ENCODE measurements at regions not wholly inside any gene's neighbourhood (a gene's known extent, or its start where the extent isn't known, plus 50 kb on each side); places are given as distances from the start of the nearest gene placed in this dataset.

DNA sequence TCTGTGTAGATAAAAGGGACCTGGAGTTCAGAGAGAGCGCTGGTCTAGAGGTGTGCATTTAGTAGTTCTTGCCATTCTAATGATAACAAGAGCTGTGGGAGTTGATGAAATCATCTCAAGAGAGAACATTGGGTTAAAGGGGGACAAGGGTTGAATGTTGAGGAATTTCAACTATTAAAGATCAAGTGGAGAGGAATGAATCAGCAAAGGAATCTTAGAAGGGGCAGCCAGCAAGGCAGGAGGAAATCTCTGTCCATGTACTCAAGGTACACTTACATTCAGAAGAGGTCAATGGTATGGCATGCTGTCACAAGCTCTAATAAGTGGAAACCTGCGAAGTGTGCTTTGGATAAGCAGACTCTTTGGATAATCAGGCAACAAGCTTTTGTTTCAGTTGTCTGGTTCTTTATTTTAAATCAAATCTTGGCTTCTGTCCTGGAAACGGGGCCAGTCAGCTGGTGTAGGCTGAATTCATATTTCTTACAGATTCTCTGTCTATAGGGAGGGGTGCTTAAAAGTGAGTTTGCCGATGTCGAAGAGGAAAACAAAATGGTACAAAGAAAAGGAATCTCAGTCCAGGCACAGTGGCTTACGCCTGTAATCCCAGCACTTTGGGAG is 320.5 kb upstream of the CD180 start:
- no peak for TF ChIP-seq CTCF (IDR thresholded peaks at IDR 0.05; ENCODE audit: insufficient read depth, low read length, poor library complexity, severe bottlenecking)
- no peak for TF ChIP-seq EZH2phosphoT487 (conservative IDR thresholded peaks at IDR 0.05; ENCODE audit: low read length)
